CD4-positive, alpha-beta T cell treated with Interleukin-15 for 1 hour (primary cell): ENCODE measurements at regions not wholly inside any gene's neighbourhood (a gene's known extent, or its start where the extent isn't known, plus 50 kb on each side); places are given as distances from the start of the nearest gene placed in this dataset.

Source experiments
- DNase-seq: peaks from one replicate; pipeline ENCODE4 v3.0.0-alpha.2; 2020

DNA sequence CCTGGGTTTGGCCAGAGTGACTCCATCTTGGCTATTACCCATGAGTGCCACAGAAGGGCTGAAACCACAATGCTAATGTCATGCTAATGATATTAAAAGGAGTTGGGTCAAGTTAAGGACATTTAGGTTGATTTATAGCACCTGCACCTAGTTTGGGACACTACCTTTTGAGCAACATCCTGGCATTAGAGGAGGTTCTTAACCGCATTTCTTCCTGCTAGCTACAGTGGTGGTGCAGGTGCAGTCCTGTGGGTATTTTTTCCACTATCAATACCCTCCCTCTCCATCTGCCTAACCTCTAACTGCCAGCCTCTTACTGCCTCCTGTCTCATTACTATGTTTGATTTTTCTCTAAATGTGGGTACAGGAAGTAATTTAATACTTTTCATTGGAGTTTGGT is 1276.1 kb downstream of the FSTL5 start:
- no peak for DNase-seq

DNA sequence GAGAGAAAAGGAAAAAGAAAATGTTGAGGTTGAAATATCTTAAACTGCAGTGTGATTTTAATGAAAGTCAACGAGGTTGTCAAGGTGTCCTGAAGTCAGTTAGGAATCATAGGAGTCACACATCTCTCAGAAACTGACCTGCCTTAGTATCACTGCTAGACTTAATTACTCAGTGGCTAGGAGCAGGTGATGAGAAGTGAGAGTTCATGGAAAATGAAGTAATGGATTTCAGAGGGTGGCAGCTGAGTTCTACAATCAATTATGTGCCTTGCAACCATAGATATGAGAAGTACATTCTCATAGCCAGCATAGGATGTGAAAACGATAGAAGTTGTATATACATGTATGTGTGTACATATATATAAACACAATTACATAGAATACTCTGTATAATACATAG is 1269.7 kb downstream of the FSTL5 start:
- DNase-seq, result no peak

DNA sequence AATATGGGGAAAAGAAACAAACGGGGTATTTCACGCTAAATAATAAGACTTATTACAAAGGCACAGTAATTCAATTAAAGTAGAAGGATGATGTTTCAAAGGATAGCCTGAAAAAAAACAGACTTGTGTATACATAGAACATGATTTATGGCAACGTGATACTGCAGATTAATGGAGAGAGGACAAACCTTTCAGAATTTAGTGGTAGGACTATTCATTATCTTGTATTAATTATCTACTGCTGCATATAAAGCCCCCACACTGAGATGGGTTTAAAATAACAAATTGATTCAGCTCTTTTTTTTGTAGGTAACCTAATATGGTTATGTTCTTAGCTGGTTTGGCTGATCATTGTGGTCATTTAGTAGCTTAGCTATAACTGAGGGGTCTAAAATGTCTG is 1269.0 kb downstream of the FSTL5 start:
- DNase-seq, result no peak

DNA sequence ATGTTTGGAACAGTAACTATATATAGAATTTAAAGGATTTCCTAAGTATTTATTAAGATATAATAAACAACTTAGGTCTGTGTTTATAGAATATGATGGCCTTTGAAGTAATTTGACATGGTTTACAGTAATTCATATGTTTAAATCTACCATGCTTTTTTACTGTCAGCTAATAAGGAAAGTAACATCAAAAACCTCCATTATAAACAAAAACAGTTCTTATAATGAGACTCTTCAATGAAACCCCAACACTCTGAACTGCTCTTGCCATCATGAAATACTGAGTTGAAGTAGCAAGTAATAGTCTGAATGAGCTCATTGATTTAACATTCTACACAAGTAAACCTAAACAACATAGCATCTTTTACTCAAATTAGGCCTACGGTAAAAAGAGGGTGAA is 1236.5 kb downstream of the FSTL5 start:
- DNase-seq, result no peak

DNA sequence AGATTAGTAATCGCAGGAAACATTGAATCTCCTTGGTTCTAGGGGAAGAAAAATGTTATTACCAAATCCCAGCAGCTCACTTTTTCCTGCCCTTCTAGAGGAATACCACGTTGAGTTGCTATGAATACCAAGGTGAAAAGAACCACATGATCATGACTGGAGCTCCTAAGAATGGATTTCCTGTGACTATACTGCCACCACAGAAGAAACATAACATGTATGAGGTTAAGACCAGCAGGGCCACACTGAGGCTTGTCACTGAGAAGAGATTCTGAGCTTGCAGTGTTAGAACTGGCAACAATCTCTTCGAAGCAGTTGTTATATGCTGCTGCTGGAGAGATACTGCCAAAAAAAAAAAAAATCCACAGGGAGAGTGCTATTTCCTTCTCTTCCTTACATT is 1235.3 kb downstream of the FSTL5 start:
- no peak for DNase-seq

DNA sequence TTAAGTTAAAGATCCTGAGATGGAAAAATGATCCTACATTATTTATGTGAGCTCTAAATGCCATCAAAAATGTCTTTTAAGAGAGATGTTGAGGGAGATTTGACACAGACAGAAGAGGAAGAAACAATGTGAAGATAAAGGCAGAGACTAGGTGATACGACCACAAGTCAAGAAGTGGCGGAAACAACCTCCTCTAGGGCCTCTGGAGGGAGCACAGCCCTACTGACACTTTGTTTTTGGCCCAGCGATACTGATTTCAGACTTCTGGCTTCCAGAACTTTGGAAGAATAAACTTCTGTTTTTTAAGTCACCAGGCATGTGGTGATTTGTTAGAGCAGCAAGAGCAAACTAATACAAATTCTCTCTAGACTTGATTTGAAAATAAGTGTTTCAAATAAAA is 1216.1 kb downstream of the FSTL5 start:
- no peak for DNase-seq

DNA sequence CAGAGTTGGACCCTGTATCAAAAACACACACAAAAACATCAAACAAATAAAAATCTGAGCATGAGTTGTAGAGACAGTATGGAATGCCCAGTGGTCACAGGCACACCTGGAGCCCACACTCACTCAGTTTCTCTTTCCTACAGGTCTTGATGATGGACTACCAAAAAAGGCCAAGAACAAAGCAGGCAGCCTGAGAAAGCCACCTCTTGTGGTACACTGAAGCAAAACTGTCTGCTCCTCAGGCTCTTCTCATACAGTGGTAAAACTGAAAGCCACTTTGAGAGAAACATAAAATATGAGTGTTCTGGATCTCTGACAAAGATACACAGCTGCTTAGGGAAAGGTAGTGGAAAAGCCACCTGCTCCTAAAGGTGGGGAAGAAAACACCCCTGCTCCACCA is 1206.9 kb downstream of the FSTL5 start:
- no peak for DNase-seq

DNA sequence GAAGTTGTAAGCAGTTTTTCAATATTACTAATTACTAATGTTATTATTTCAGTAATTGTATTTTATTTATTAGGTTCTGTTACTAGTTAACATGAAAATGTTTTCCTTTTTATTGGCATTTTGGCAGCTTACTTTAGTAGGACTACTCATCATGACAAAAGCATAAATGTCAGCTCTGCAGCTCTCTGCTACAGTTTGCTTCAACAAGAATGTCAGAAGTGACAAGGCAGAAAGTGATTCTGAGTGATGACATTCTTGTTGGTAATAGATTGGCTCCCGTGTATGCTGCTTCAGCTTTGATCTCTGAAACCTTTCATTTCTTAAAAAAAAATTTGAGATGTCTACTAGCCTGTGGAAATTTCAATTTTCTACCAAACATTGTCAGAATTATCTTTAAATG is 1193.9 kb downstream of the FSTL5 start:
- no peak for DNase-seq

DNA sequence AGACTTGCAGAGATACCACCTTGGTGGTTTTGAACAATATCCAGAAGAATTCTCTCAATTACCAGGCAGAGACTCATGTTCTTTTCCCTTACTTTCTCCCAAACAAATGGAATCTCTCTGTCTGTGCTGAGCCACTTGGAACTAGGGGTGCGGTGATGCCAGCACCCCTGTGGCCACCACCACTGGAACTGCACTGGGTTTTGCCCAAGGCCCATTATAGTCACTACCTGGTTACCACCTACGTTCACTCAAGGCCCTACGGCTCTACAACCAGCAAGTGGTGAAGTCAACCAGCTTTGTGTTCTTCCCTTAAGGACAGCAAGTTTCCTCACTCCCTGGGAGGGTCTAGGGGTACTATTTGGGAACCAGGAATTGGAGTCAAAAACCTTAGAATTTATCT is 1183.7 kb downstream of the FSTL5 start:
- DNase-seq, result no peak

DNA sequence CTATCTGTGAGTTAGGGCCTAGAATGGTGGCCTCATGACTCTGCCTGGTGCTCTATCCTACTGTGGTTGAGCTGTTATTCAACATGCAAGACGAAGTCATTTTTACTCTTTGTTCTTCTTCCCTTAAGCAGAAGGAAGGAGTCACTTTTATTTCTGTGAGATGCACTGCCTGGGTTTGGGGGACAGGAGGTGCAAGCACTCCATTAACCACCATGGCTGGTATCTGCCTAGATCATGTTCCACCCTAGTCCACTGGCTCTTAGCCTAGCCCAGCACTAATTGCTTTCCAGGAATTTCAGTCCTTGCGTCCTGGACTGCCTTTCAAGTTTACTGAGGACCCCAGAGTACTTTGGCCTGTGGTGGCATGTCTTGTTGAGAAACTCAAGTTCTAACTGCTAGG is 1182.7 kb downstream of the FSTL5 start:
- DNase-seq, result no peak

DNA sequence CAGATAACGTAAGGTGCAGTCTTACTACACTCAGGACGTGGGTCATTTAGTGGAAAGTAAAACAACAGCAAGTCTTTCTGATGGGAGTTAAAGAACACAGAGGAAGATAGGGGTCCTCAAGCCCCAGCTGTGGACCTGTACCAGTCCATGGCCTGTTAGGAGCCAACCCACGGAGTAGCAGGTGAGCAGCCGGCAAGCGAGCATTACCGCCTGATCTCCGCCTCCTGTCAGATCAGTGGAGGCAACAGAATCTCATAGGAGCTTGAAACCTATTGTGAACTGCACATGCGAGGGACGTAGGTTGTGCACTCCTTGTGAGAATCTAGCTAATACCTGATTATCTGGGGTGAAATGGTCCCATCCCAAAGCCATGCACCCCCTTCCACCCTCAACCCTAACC is 1180.8 kb downstream of the FSTL5 start:
- no peak for DNase-seq

DNA sequence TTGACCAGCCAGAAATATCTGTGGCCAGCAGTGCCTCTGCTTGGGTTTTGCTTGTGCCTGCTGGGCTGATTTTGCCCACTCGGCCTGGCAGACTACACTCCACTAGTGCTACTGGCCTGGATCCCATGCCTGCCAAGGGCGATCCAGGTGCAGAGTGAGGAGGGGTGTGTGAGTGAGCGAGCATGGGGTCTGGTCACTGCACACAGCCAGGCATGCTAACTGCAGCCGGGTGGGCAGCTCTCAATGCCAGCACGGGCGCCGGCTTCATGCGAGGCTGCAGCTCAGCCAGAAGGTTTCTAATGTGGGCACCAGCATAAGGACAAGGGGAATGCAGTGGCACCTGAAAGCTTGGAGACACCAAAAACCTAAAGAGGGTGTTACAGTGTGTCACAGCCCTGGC is 1161.4 kb downstream of the FSTL5 start:
- DNase-seq, result no peak

DNA sequence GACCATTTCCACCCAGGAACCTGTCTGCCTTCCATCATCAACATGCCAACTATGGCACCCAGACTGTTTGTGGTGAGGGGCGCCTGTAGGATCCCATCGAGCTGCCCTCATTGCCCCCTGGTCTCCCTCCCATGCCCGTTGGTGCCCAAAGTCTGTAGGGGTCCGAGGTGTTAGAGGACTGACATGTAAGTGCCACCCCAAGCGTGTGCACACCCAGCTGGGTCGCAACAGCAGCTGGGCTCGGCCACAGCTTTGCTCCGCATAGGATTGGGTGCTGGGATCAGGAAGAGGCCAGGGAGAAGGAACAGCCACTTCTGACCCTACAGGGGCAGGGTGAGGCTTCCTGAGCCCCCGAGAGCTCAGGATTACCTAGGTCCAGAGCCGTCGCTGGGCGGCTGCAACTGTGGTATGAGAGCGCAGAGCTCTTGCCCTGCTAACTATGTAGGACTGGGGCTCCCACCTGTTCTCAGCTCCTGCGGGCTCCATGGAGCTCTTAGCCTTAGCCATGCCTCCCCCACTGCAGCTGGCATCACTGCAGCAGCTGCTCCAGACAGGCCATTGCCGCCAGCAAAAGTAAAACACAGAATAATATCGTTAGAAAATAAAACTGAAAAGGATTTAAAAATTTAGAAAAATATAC is 1160.3 kb downstream of the FSTL5 start:
- no peak for DNase-seq

DNA sequence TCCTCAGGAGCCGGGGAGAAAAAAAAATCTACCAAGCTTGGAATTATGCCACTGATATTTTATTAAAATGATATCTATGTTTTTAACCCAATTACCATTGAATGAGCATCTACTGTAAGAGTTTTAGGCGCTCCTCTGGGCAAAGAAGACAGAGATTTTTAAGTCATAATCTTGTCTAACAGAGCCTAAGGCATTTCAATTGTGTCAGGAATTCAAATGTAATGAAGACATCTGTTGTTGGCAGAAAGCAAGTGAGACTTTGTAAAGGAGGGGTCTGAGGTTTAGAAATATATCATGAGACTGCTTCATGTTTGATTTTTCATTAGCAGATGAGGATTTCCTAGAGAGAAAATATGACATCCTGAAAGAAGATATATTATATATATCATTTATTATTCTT is 1158.1 kb downstream of the FSTL5 start:
- no peak for DNase-seq

DNA sequence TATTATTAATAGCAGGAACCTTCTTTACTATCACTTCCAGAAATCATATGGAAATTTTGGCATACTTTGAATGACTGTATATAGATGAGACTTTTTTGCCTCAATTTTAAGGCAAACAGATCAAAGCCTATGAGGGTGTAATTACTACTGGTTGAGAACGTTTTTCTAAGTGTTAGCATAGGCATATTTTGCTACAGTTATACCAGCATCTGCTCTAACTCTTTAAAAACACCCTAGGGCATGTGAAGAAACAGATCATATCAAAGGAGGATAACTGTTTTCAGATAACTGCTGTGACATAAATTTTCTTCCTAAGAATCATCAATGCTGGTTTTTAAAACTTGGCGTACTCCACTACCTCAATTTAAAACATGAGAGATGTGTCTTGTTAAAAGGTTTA is 1155.3 kb downstream of the FSTL5 start:
- no peak for DNase-seq

DNA sequence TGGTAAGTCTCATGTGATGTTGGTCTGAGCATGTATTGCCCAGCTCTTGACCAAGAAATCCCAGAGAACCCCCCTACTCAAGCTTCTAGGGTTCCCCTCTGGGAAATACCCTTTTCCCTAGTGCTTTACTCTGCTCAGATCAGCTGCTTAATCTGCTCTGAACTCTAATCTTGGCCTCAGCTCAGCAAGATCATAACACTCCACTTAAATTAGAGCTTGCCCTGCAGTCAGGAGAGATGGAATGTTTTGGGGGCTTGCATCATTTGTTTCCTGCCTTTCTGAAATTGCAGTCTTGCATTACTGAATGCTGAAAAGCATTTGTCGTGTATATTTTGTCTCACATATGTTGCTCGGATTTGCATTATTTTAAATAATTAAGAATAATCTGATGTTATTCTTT is 1153.6 kb downstream of the FSTL5 start:
- DNase-seq, result no peak
